Fibroblast of lung (primary cell): ENCODE measurements at regions not wholly inside any gene's neighbourhood (a gene's known extent, or its start where the extent isn't known, plus 50 kb on each side); places are given as distances from the start of the nearest gene placed in this dataset.

Experiments
- DNase-seq, 2 donors: peaks; one replicate each; pipeline versions ENCODE4 v3.0.0 to v3.0.0-alpha.2; 2010; ENCODE audit warnings: low read depth in 2 of 2
- H2AFZ ChIP-seq: 2 replicates; pipeline ENCODE4 v1.5.1; 2012; ENCODE audit warnings: low read length, control low read depth, inconsistent platforms
- H3K27ac ChIP-seq: 2 replicates; pipeline ENCODE4 v1.5.1; 2011; ENCODE audit warnings: low read length, control low read depth; ENCODE audit not compliant: insufficient read depth
- H3K27me3 ChIP-seq: 2 replicates; pipeline ENCODE4 v1.5.1; 2011; ENCODE audit warnings: mild to moderate bottlenecking, low read length; ENCODE audit not compliant: control insufficient read depth, insufficient read depth
- H3K36me3 ChIP-seq: 2 replicates; pipeline ENCODE4 v1.5.1; 2011; ENCODE audit warnings: low read length; ENCODE audit not compliant: control insufficient read depth, insufficient read depth
- H3K4me1 ChIP-seq: 2 replicates; pipeline ENCODE4 v1.5.1; 2011; ENCODE audit warnings: low read length; ENCODE audit not compliant: control insufficient read depth, insufficient read depth; ENCODE audit errors: extremely low read depth
- H3K4me2 ChIP-seq: 2 replicates; pipeline ENCODE4 v1.5.1; 2011; ENCODE audit warnings: low read length, control low read depth; ENCODE audit not compliant: insufficient read depth; ENCODE audit errors: extremely low read depth
- H3K4me3 ChIP-seq, 4 experiments: fragments of 200-600 bp in 1 of 4; sonication (generic) in 1 of 4; replicated peaks in 1 of 4; 2 replicates each; pipeline ENCODE4 v1.5.1; 2011 to 2016; ENCODE audit warnings: low read length in 4 of 4, low read depth in 3 of 4, mild to moderate bottlenecking in 3 of 4, control low read depth in 2 of 4, inconsistent platforms in 1 of 4, mixed read lengths in 1 of 4; ENCODE audit not compliant: insufficient read depth in 1 of 4; ENCODE audit errors: control extremely low read depth in 1 of 4
- H3K79me2 ChIP-seq: 2 replicates; pipeline ENCODE4 v1.5.1; 2012; ENCODE audit warnings: mild to moderate bottlenecking, low read length, inconsistent platforms; ENCODE audit not compliant: control insufficient read depth, insufficient read depth
- H3K9ac ChIP-seq: 2 replicates; pipeline ENCODE4 v1.5.1; 2011; ENCODE audit warnings: mild to moderate bottlenecking, low read length, control low read depth; ENCODE audit not compliant: insufficient read depth
- H3K9me3 ChIP-seq: 2 replicates; pipeline ENCODE4 v1.5.1; 2012; ENCODE audit warnings: low read depth, low read length; ENCODE audit not compliant: control insufficient read depth, insufficient read depth
- H4K20me1 ChIP-seq: 2 replicates; pipeline ENCODE4 v1.5.1; 2011; ENCODE audit warnings: low read length; ENCODE audit not compliant: control insufficient read depth, insufficient read depth; ENCODE audit errors: extremely low read depth
- CTCF ChIP-seq, 2 donors: IDR thresholded peaks in 1 of 2; conservative IDR thresholded peaks in 1 of 2; 1 replicate in 1 of 2; 2 replicates in 1 of 2; pipeline ENCODE4 v1.5.1; 2011 to 2012; ENCODE audit warnings: low read length in 2 of 2, control low read depth in 1 of 2, inconsistent platforms in 1 of 2, low read depth in 1 of 2, mild to moderate bottlenecking in 1 of 2
- EZH2 ChIP-seq: IDR thresholded peaks from 2 replicates; pipeline ENCODE4 v1.5.1; 2012; ENCODE audit warnings: low read length, control low read depth, mild to moderate bottlenecking; ENCODE audit errors: missing control alignments

DNA sequence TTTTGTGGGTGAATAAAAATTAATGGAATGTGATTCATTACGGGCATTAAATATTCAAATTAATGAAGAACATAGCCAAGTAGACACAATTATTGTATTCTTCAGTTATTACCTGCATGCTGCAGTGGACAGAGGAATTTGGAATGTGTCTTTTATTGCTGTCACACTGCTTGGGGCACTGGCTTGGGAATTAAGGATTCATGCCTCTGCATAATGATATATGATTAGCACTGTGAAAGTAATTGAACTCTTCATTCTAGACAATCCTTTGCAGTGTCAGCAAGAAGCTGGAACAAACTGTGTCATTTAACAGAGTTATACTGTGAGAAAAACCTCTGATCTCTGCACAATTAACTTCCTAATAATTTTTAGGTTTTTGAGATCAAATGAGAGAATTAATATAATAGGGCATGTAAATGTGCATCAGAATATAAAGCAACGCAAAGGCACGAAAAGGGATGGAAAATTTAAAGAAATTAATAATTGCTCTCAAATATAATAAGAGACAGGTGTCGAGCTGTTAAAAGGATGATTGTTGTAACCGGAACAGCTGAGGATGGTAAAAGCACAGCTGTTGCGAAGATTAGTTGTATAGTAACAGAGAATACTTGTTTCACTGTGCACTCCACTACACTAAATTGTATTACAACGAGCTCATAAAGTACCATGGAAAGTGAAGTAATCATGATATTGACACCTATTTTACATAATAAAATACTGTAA, 235.1 kb upstream of the MIR17HG start:
- Histone ChIP-seq H2AFZ (no peak overlapping the region), H3K9me3 (no peaks in the 10 kb centered on the region), H3K9ac (no peak overlapping the region), H3K4me2 (no peak overlapping the region), H3K27me3 (no peaks in the 10 kb centered on the region), H3K36me3 (no peaks in the 10 kb centered on the region), H3K4me1 (no peaks in the 10 kb centered on the region), H3K4me3 (no peak overlapping the region), H3K27ac (no peak overlapping the region), H3K79me2 (no peaks in the 10 kb centered on the region), H4K20me1 (no peaks in the 10 kb centered on the region)
- no peak for DNase-seq
- TF ChIP-seq CTCF (conservative IDR thresholded peaks at IDR 0.05 in 1 of 2, IDR thresholded peaks at IDR 0.05 in 1 of 2; ENCODE audit: low read depth in 1 of 2, low read length in 2 of 2): no peak
- no peak for TF ChIP-seq EZH2

GRCh38 chr13:91112924-91113277, 234.6 kb upstream of the MIR17HG start:
- H3K27me3 ChIP-seq: no peaks in the 10 kb centered on the region
- no peak for DNase-seq
- TF ChIP-seq EZH2: no peak
- TF ChIP-seq CTCF (conservative IDR thresholded peaks at IDR 0.05 in 1 of 2, IDR thresholded peaks at IDR 0.05 in 1 of 2; ENCODE audit: low read depth in 1 of 2, low read length in 2 of 2): no peak
- no peak overlapping the region for H3K4me2 ChIP-seq
- no peaks in the 10 kb centered on the region for H4K20me1 ChIP-seq
- no peaks in the 10 kb centered on the region for H3K36me3 ChIP-seq
- no peak overlapping the region for H3K27ac ChIP-seq
- no peaks in the 10 kb centered on the region for H3K4me1 ChIP-seq
- H3K9ac ChIP-seq: no peak overlapping the region
- no peak overlapping the region for H2AFZ ChIP-seq
- no peak overlapping the region for H3K4me3 ChIP-seq
- H3K9me3 ChIP-seq: no peaks in the 10 kb centered on the region
- H3K79me2 ChIP-seq: no peaks in the 10 kb centered on the region

- no peaks in the 10 kb centered on the region for H3K36me3 ChIP-seq
- no peak overlapping the region for H3K9ac ChIP-seq
- no peaks in the 10 kb centered on the region for H4K20me1 ChIP-seq
- H3K27me3 ChIP-seq: no peaks in the 10 kb centered on the region
- no peaks in the 10 kb centered on the region for H3K9me3 ChIP-seq
- DNase-seq: no peak
- H3K4me1 ChIP-seq: no peaks in the 10 kb centered on the region
- H3K4me2 ChIP-seq: no peak overlapping the region
- no peak overlapping the region for H3K4me3 ChIP-seq
- H3K79me2 ChIP-seq: no peaks in the 10 kb centered on the region
- TF ChIP-seq EZH2 (no peak), CTCF (conservative IDR thresholded peaks at IDR 0.05 in 1 of 2, IDR thresholded peaks at IDR 0.05 in 1 of 2; ENCODE audit: low read depth in 1 of 2, low read length in 2 of 2) (no peak)
- no peak overlapping the region for H3K27ac ChIP-seq
- no peak overlapping the region for H2AFZ ChIP-seq
These were observed 231.7 kb upstream of the MIR17HG start for GRCh38 chr13:91115776-91116175.
